Fibroblast of pulmonary artery (primary cell): ENCODE measurements at regions not wholly inside any gene's neighbourhood (a gene's known extent, or its start where the extent isn't known, plus 50 kb on each side); places are given as distances from the start of the nearest gene placed in this dataset.
A peak's percentile ranks its signal among the peaks of the same experiment; 100 is the strongest.
"Not testable (repeated sequence)": the region's sequence is repeated elsewhere in the genome, so short reads cannot be mapped to it uniquely, and the experiment has no call there.

Source experiments
- DNase-seq: peaks from one replicate; pipeline ENCODE4 v3.0.0-alpha.2; 2010; ENCODE audit warnings: low read depth
- H3K4me3 ChIP-seq: replicated peaks from 2 replicates; pipeline ENCODE4 v1.5.1; 2011; ENCODE audit warnings: low read depth, mild to moderate bottlenecking, control low read depth, low read length, moderate library complexity
- TF ChIP-seq, protein P1 (sequence below): IDR thresholded peaks from 2 replicates; pipeline ENCODE4 v1.5.1; 2011; ENCODE audit warnings: mild to moderate bottlenecking, control low read depth, low read length, inconsistent platforms; ENCODE audit errors: missing control alignments

DNA sequence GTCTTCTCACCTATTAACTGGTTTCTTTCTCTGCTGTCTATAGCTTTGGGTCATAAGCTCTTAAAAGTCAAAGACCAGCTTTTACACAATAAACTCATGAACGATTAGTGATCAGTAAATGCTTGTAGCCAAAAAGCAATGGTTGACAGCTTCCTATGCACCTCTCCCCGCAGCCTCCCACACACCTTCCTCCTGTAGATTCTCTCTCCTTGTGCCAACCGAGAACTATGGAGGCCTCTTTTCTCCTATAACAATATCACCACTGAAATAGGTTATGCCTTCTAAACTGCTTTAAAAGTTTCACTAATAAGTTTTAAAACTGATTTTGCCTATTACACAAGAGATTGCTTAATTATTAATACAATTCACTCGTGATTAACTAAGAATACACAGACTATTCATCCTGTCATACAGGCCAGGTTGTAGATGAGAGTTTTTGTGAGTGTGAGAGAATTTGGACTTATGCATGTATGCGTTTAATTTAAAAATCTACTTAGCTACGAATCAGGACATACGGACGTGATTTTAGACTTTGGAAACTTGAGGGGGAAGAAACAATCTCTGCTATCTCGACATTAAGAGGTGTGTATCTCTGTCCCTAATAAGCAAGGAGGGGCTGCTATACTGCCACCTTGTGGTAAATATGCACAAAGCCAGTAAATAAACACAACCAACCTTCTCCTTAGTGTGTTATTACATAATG, 229.1 kb upstream of the RBBP8 start:
- TF ChIP-seq, protein P1, sequence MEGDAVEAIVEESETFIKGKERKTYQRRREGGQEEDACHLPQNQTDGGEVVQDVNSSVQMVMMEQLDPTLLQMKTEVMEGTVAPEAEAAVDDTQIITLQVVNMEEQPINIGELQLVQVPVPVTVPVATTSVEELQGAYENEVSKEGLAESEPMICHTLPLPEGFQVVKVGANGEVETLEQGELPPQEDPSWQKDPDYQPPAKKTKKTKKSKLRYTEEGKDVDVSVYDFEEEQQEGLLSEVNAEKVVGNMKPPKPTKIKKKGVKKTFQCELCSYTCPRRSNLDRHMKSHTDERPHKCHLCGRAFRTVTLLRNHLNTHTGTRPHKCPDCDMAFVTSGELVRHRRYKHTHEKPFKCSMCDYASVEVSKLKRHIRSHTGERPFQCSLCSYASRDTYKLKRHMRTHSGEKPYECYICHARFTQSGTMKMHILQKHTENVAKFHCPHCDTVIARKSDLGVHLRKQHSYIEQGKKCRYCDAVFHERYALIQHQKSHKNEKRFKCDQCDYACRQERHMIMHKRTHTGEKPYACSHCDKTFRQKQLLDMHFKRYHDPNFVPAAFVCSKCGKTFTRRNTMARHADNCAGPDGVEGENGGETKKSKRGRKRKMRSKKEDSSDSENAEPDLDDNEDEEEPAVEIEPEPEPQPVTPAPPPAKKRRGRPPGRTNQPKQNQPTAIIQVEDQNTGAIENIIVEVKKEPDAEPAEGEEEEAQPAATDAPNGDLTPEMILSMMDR: peak; percentile 75
- no peak overlapping the region for H3K4me3 ChIP-seq
- peak; percentile 69 for DNase-seq

DNA sequence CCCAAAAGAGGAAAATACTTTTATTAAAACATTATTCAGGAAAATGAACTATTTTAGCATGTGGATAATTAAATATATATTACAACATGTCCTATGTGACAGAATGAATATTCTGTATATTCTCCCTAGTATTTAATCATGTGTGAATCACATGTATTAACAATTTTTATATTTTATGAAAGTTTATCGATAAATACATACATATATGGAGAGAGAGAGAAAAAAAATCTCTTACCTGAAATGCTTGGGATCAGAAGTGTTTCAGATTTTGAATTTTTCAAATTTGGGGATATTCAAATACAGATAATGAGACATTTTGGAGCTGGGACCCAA, 228.6 kb upstream of the RBBP8 start:
- DNase-seq: no peak
- no peak overlapping the region for H3K4me3 ChIP-seq
- TF ChIP-seq, protein P1: no peak

DNA sequence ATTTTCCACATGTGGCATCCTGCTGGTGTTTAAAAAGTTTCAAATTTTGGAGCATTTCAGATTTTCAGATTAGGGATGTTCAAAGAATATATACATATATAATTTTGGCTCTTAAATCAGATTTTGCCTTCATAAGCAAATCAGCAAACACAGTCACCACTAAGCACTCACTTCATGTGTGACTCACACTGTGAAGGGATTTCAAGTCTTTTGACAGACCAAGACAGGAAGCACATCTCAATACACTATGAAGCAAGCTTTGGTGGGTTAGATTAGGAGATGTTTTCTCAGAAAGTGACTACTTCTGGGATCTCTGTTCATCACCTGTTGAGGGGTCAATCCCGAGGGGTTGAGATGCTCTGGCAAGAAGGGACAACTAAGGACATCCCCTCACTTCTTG, 227.8 kb upstream of the RBBP8 start:
- no peak overlapping the region for H3K4me3 ChIP-seq
- TF ChIP-seq, protein P1: no peak
- DNase-seq: peak; percentile 82

GRCh38 chr18:22706025-22706424, 227.1 kb upstream of the RBBP8 start:
- not testable (repeated sequence) for DNase-seq, H3K4me3 ChIP-seq

- no peak overlapping the region for H3K4me3 ChIP-seq
- TF ChIP-seq, protein P1: no peak
- peak; percentile 49 for DNase-seq
Measured at GRCh38 chr18:22709288-22710060, 223.7 kb upstream of the RBBP8 start.

GRCh38 chr18:22710673-22711191, 222.4 kb upstream of the RBBP8 start:
- no peak for DNase-seq
- TF ChIP-seq, protein P1: no peak
- peak overlapping the region; percentile 56 for H3K4me3 ChIP-seq

DNA sequence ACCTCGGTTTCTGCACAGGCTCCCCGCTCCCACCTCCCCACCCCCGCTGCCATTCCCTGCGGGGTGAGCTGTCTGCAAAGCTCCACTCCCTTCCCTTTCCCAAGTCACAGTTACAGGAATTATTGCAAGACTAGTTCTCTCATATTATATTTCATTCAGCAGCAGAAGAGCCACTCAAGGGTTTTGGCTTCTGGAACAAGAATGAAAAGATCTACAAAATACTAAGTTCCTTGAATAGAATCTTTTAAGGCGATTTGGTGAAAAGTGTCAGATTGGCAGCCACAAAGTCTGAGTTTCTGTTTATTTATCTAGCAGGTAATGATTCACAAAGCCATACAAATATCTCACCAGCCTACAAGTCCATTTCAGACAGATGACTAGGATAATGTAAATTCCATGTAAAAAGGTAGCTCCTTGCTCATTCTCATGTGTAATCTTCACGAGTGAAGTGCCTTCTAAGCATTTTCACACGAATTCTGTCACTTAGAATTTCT, 221.9 kb upstream of the RBBP8 start:
- TF ChIP-seq, protein P1: no peak
- peak overlapping the region; percentile 56 for H3K4me3 ChIP-seq
- DNase-seq: peak; percentile 66
